ENCODE measurements at regions not wholly inside any gene's neighbourhood (a gene's known extent, or its start where the extent isn't known, plus 50 kb on each side); places are given as distances from the start of the nearest gene placed in this dataset.
"Not testable (repeated sequence)": the region's sequence is repeated elsewhere in the genome, so short reads cannot be mapped to it uniquely, and the experiment has no call there.

- DNase-seq (ENCODE audit: low read depth in 1 of 2, low spot score in 1 of 2), result no peak
Measured at GRCh38 chr2:111251711-111252110, 131.0 kb downstream of the BCL2L11 start.

- DNase-seq (ENCODE audit: low read depth in 1 of 2, low spot score in 1 of 2), result no peak
Measured at GRCh38 chr2:111252436-111252835, 131.7 kb downstream of the BCL2L11 start.

GRCh38 chr2:111254916-111255315 is 134.2 kb downstream of the BCL2L11 start:
- not testable (repeated sequence) for DNase-seq (ENCODE audit: low read depth in 1 of 2, low spot score in 1 of 2)

- not testable (repeated sequence) for DNase-seq (ENCODE audit: low read depth in 1 of 2, low spot score in 1 of 2)
Measured at GRCh38 chr2:111256628-111257027, 135.9 kb downstream of the BCL2L11 start.

- DNase-seq (ENCODE audit: low read depth in 1 of 2, low spot score in 1 of 2), result not testable (repeated sequence)
Measured at GRCh38 chr2:111257607-111258006, 136.9 kb downstream of the BCL2L11 start.

GRCh38 chr2:111258318-111258717 is 137.6 kb downstream of the BCL2L11 start:
- not testable (repeated sequence) for DNase-seq (ENCODE audit: low read depth in 1 of 2, low spot score in 1 of 2)

- DNase-seq (ENCODE audit: low read depth in 1 of 2, low spot score in 1 of 2), result not testable (repeated sequence)
Measured at GRCh38 chr2:111262627-111263379, 142.1 kb downstream of the BCL2L11 start.

GRCh38 chr2:111263380-111264017 is 142.8 kb downstream of the BCL2L11 start:
- DNase-seq (ENCODE audit: low read depth in 1 of 2, low spot score in 1 of 2), result not testable (repeated sequence)

GRCh38 chr2:111264956-111265355 is 144.2 kb downstream of the BCL2L11 start:
- not testable (repeated sequence) for DNase-seq (ENCODE audit: low read depth in 1 of 2, low spot score in 1 of 2)

GRCh38 chr2:111266556-111266955 is 145.8 kb downstream of the BCL2L11 start:
- not testable (repeated sequence) for DNase-seq (ENCODE audit: low read depth in 1 of 2, low spot score in 1 of 2)

GRCh38 chr2:111267038-111267437 is 146.3 kb downstream of the BCL2L11 start:
- not testable (repeated sequence) for DNase-seq (ENCODE audit: low read depth in 1 of 2, low spot score in 1 of 2)

- not testable (repeated sequence) for DNase-seq (ENCODE audit: low read depth in 1 of 2, low spot score in 1 of 2)
Measured at GRCh38 chr2:111269761-111270323, 149.1 kb downstream of the BCL2L11 start.

GRCh38 chr2:111270569-111270968 is 149.9 kb downstream of the BCL2L11 start:
- DNase-seq (ENCODE audit: low read depth in 1 of 2, low spot score in 1 of 2), result not testable (repeated sequence)

GRCh38 chr2:111271647-111272304 is 151.1 kb downstream of the BCL2L11 start:
- not testable (repeated sequence) for DNase-seq (ENCODE audit: low read depth in 1 of 2, low spot score in 1 of 2)

GRCh38 chr2:111273007-111273406 is 152.3 kb downstream of the BCL2L11 start:
- DNase-seq (ENCODE audit: low read depth in 1 of 2, low spot score in 1 of 2), result not testable (repeated sequence)

- not testable (repeated sequence) for DNase-seq (ENCODE audit: low read depth in 1 of 2, low spot score in 1 of 2)
Measured at GRCh38 chr2:111275047-111275853, 154.5 kb downstream of the BCL2L11 start.

GRCh38 chr2:111275854-111276171 is 155.1 kb downstream of the BCL2L11 start:
- not testable (repeated sequence) for DNase-seq (ENCODE audit: low read depth in 1 of 2, low spot score in 1 of 2)

- not testable (repeated sequence) for DNase-seq (ENCODE audit: low read depth in 1 of 2, low spot score in 1 of 2)
Measured at GRCh38 chr2:111278133-111278532, 157.4 kb downstream of the BCL2L11 start.

- DNase-seq (ENCODE audit: low read depth in 1 of 2, low spot score in 1 of 2), result not testable (repeated sequence)
Measured at GRCh38 chr2:111280709-111281286, 160.1 kb downstream of the BCL2L11 start.

- not testable (repeated sequence) for DNase-seq (ENCODE audit: low read depth in 1 of 2, low spot score in 1 of 2)
Measured at GRCh38 chr2:111282162-111282561, 161.4 kb downstream of the BCL2L11 start.

Measured in activated T-helper 1 cell treated with anti-CD3 and anti-CD28 coated beads, Interleukin-2, amount 50 U/mL, for 16 hours (primary cell).